Uterus (tissue), 3 donors: ENCODE measurements at regions not wholly inside any gene's neighbourhood (a gene's known extent, or its start where the extent isn't known, plus 50 kb on each side); places are given as distances from the start of the nearest gene placed in this dataset.

Experiments used
- DNase-seq, 2 donors: peaks; one replicate each; pipeline ENCODE4 v3.0.0-alpha.2; 2019 to 2020
- H3K27ac ChIP-seq, 2 donors: fragments of 200-600 bp; sonication (generic); 1 replicate in 1 of 2; 2 replicates in 1 of 2; pipeline ENCODE4 v1.5.1; 2016 to 2018
- H3K27me3 ChIP-seq, 2 donors: fragments of 200-600 bp; sonication (generic); one replicate each; pipeline ENCODE4 v1.5.1; 2018 to 2019; ENCODE audit warnings: control low read depth in 1 of 2
- H3K36me3 ChIP-seq, 2 donors: fragments of 200-600 bp; sonication (generic); one replicate each; pipeline ENCODE4 v1.5.1; 2019; ENCODE audit warnings: control low read depth in 1 of 2
- H3K4me1 ChIP-seq, 2 donors: fragments of 200-600 bp; sonication (generic); one replicate each; pipeline ENCODE4 v1.5.1; 2018 to 2019; ENCODE audit warnings: control low read depth in 1 of 2
- H3K4me3 ChIP-seq, 2 donors: fragments of 200-600 bp; sonication (generic); 1 replicate in 1 of 2; 2 replicates in 1 of 2; pipeline ENCODE4 v1.5.1; 2018 to 2019; ENCODE audit warnings: mild to moderate bottlenecking in 1 of 2
- H3K9me3 ChIP-seq, 2 donors: fragments of 200-600 bp; sonication (generic); one replicate each; pipeline ENCODE4 v1.5.1; 2019; ENCODE audit warnings: control low read depth in 1 of 2
- CTCF ChIP-seq, 4 experiments: fragments of 200-600 bp in 2 of 4; fragments of 450-650 bp in 2 of 4; sonication (generic) in 2 of 4; IDR thresholded peaks; one replicate each; pipeline ENCODE4 v1.5.1; 2016 to 2019; ENCODE audit warnings: antibody characterized with exemption in 4 of 4, mild to moderate bottlenecking in 2 of 4, moderate library complexity in 1 of 4
- POLR2A ChIP-seq, 2 donors: fragments of 450-650 bp; IDR thresholded peaks; one replicate each; pipeline ENCODE4 v1.6.1; 2016; ENCODE audit warnings: antibody characterized with exemption in 2 of 2, mild to moderate bottlenecking in 1 of 2, moderate library complexity in 1 of 2
- intact Hi-C: fragments of 100-400 bp; cut with DNase I; formaldehyde crosslinking; loops from one replicate; pipeline ENCODE4 v1.15.1; 2023; ENCODE audit warnings: low total_unique reads
- donor health status: DM: yes; HTN: yes; CAD: no.

- H3K27me3 ChIP-seq, result no peaks in the 10 kb centered on the region
- intact Hi-C loops, result no loop called here
- no peaks in the 10 kb centered on the region for H3K36me3 ChIP-seq
- TF ChIP-seq POLR2A (IDR thresholded peaks at IDR 0.05) (no peak), CTCF (IDR thresholded peaks at IDR 0.05) (no peak)
- H3K9me3 ChIP-seq, result no peaks in the 10 kb centered on the region
- no peak overlapping the region for H3K4me3 ChIP-seq
- peak overlapping the region; percentile 59 to 61 for H3K27ac ChIP-seq
- peaks cover 0 to 7% of the 10 kb centered on the region in 2 donors for H3K4me1 ChIP-seq
- DNase-seq, result no peak
Observed at GRCh38 chr4:124035364-124036041, 638.9 kb downstream of the SPRY1 start.

DNA sequence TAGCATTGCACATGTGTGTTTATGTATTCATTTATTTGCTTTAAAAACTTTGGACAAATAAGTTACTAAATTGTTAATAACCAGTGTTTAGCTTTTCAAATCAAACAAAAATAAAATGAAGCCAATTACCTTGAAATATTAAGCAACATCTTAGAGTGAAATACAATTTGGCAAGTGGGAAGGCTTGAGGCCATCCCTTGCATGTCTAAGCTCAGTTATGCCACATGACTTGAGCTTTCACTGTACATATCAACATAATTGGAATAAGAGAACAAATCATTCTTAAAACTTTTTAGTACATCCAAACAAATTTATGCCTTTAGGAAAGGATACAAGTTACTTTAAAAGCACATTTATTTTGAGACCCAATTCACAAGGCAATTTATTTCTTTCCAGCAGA lies 640.6 kb downstream of the SPRY1 start:
- H3K4me1 ChIP-seq, result peaks cover 0 to 7% of the 10 kb centered on the region in 2 donors
- no peaks in the 10 kb centered on the region for H3K9me3 ChIP-seq
- no peak for DNase-seq
- no peaks in the 10 kb centered on the region for H3K36me3 ChIP-seq
- no peaks in the 10 kb centered on the region for H3K27me3 ChIP-seq
- intact Hi-C loops, result no loop called here
- no peak overlapping the region for H3K4me3 ChIP-seq
- peak overlapping the region in 1 of 2 donors; percentile 46 for H3K27ac ChIP-seq
- TF ChIP-seq CTCF (IDR thresholded peaks at IDR 0.05) (no peak), POLR2A (IDR thresholded peaks at IDR 0.05) (no peak)

DNA sequence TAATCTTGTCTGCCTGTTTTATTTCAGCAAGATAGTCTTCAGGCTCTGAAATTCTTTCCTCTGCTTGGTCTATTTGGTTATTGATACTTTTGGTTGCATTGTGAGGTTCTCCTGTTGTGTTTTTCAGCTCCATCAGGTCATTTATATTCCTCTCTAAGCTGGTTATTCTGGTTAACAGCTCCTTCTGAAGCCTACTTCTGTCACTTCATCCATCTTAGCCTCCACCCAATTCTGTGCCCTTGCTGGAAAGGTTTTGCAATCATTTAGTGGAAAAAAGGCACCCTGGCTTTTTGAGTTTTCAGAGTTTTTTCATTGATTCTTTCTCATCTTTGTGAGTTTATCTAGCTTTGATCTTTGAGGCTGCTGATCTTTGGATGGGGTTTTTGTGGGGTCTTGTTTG lies 647.7 kb downstream of the SPRY1 start:
- intact Hi-C loops, result no loop called here
- Histone ChIP-seq H3K4me3 (no peak overlapping the region), H3K27ac (no peak overlapping the region), H3K27me3 (no peaks in the 10 kb centered on the region), H3K36me3 (no peaks in the 10 kb centered on the region), H3K9me3 (no peaks in the 10 kb centered on the region), H3K4me1 (no peaks in the 10 kb centered on the region)
- TF ChIP-seq POLR2A (IDR thresholded peaks at IDR 0.05), result no peak
- TF ChIP-seq CTCF (IDR thresholded peaks at IDR 0.05), result no peak
- no peak for DNase-seq

GRCh38 chr4:124044867-124045266 lies 648.3 kb downstream of the SPRY1 start:
- no peak overlapping the region for H3K4me3 ChIP-seq
- H3K27ac ChIP-seq, result no peak overlapping the region
- H3K36me3 ChIP-seq, result no peaks in the 10 kb centered on the region
- no peak for DNase-seq
- intact Hi-C loops, result no loop called here
- H3K4me1 ChIP-seq, result no peaks in the 10 kb centered on the region
- no peaks in the 10 kb centered on the region for H3K27me3 ChIP-seq
- no peaks in the 10 kb centered on the region for H3K9me3 ChIP-seq
- TF ChIP-seq POLR2A (IDR thresholded peaks at IDR 0.05) (no peak), CTCF (IDR thresholded peaks at IDR 0.05) (no peak)

GRCh38 chr4:124046190-124046589 lies 649.6 kb downstream of the SPRY1 start:
- no peak for TF ChIP-seq POLR2A (IDR thresholded peaks at IDR 0.05)
- no peak for TF ChIP-seq CTCF (IDR thresholded peaks at IDR 0.05)
- H3K27ac ChIP-seq, result no peak overlapping the region
- H3K36me3 ChIP-seq, result no peaks in the 10 kb centered on the region
- intact Hi-C loops, result no loop called here
- no peaks in the 10 kb centered on the region for H3K9me3 ChIP-seq
- DNase-seq, result no peak
- no peaks in the 10 kb centered on the region for H3K4me1 ChIP-seq
- no peaks in the 10 kb centered on the region for H3K27me3 ChIP-seq
- H3K4me3 ChIP-seq, result no peak overlapping the region
